ENCODE measurements at regions not wholly inside any gene's neighbourhood (a gene's known extent, or its start where the extent isn't known, plus 50 kb on each side); places are given as distances from the start of the nearest gene placed in this dataset.
A peak's percentile ranks its signal among the peaks of the same experiment; 100 is the strongest.
"Not testable (repeated sequence)": the region's sequence is repeated elsewhere in the genome, so short reads cannot be mapped to it uniquely, and the experiment has no call there.

- no peak for DNase-seq (ENCODE audit: low read depth in 2 of 3, low spot score in 2 of 3)
Observed at GRCh38 chr1:234853906-234854644, 244.1 kb upstream of the IRF2BP2 start.

GRCh38 chr1:234852659-234853058, 242.7 kb upstream of the IRF2BP2 start:
- DNase-seq (ENCODE audit: low read depth in 2 of 3, low spot score in 2 of 3), result no peak

DNA sequence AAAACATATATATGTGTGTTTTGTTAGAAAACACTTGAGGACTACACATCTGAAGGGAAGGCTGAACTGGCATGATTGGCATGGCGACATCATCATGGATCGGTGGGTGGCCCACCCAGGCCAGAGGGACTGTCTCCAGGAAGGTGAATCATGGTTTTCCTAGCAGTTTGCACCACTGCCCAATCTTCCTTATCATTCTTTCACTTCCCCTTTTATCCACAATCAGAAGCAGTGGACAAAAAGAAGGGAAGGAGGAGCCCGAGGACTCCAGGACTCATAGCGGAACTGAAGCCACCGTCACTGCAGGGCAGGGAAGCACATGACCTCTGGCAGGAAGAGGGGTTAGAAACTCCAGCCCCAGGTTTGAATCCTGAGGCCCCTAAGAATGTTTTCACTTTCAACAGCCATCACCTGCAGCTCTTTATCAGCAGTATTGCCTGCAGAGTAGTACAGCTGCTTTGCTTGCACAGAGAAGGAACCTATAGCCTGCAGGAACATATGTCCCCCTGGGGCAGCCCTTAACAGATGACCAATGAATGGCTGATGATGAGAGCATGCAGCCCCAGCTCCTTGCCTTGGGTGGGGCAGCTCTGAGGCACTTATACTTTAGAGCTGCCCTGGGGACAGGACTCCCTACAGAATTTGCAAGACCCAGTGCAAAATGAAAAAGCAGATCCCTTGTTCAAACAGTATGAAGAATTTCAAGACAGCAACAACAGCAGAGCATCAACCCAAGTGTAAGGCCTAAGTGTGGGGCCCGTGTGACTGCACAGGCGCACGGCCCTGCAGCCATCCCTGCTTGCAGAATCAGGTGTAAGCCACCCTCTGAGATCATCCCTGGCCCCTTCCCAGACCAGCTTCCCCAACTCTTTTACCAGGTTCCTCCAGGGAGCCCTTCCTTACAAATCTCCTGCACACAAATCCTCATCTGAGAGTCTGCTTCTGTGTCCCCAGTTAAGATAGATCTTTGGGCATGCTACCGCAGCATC, 241.8 kb upstream of the IRF2BP2 start:
- peak in 2 of 3 donors; percentile 49 to 63 for DNase-seq (ENCODE audit: low read depth in 2 of 3, low spot score in 2 of 3)

GRCh38 chr1:234849832-234850231, 239.9 kb upstream of the IRF2BP2 start:
- peak in 1 of 3 donors; percentile 44 for DNase-seq (ENCODE audit: low read depth in 2 of 3, low spot score in 2 of 3)

DNA sequence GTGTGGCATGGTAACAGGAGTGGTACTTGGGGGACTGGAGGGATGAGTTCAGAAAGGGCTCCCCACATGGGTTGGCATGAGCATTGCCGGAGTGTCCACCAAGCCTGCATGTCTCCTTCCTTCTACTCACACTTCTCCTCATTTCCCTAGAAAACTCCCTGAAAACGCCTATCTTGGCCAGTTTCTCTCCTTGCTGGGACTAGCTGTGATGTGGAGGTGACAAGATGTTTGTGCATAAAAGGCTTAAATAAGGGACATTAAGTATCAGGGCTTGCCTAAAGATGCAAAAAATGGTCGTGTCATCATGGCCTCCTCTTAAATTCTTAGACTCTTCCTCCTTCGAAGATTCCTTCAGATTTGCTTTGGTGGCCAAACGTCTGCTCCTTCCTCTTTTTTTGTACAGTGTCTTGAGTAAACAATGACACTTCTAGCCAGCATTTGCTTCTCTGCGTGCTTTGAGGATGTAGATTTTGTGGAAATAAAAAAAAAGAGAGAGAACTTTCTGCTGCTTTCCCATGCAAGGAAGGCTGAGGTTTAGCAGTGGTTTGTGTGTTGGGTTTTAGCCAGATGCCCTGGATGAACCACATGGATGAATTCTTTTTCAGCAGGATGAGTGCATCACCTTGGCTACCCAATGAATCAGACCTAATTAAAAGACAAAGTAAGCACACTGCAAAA, 239.1 kb upstream of the IRF2BP2 start:
- peak in 2 of 3 donors; percentile 74 to 89 for DNase-seq (ENCODE audit: low read depth in 2 of 3, low spot score in 2 of 3)

DNA sequence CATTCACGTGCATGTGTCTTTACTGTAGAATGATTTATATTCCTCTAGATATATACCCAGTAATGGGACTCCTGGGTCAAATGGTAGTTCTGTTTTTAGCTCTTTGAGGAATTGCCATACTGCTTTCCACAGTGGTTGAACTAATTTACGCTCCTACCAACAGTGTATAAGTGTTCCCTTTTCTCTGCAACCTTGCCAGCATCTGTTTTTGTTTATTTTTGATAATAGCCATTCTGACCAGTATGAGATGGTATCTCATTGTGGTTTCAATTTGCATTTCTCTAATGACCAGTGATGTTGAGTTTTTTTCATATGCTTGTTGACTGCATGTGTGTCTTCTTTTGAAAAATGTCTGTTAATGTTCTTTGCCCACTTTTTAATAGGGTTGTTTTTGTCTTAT, 236.8 kb upstream of the IRF2BP2 start:
- not testable (repeated sequence) for DNase-seq (ENCODE audit: low read depth in 2 of 3, low spot score in 2 of 3)

DNA sequence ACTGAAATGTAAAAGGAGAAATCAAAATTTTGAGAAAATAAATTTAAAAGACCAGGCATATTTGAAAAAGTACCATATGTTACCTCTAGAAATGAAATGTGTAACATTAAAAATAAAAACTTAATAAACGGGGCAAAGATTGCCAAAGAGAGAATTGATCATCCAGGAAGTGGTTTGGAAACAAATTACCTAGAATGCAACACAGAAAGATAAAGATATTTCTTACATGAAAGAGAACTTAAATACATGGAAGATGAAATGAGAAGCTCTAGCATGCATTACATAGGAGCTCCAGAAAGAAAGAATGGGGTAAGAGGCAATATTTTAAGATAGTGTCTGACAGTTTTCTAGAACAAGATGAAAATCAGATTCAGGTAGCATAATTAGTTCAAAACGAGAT, 235.9 kb upstream of the IRF2BP2 start:
- DNase-seq (ENCODE audit: low read depth in 2 of 3, low spot score in 2 of 3), result no peak

DNA sequence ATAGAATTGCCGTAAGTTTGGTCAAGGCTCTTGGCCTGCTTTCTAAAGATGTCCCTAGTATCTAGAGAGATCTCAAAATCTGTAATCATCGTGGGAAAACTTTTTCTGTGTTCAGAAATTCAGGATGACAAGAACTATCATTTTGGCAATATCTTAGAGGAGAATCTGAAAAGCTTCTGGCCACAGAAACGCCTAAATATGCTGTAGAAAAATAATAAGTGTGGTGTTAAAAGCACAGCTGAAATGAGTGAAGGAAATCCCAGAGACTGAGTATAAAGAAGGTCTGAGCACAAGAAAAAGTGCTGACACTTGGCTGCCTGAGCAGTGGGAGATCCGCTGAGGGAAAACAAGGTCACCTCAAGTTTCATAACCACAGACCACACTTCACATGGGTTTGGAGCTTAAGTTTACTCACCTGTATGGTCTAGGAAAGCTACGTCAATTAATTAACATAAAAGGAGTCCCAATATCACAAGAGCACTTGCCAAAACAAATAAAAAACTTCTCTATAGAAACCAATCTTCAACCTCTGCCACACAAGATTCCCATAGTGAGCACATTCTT, 235.2 kb upstream of the IRF2BP2 start:
- DNase-seq (ENCODE audit: low read depth in 2 of 3, low spot score in 2 of 3), result peak in 1 of 3 donors; percentile 58

DNA sequence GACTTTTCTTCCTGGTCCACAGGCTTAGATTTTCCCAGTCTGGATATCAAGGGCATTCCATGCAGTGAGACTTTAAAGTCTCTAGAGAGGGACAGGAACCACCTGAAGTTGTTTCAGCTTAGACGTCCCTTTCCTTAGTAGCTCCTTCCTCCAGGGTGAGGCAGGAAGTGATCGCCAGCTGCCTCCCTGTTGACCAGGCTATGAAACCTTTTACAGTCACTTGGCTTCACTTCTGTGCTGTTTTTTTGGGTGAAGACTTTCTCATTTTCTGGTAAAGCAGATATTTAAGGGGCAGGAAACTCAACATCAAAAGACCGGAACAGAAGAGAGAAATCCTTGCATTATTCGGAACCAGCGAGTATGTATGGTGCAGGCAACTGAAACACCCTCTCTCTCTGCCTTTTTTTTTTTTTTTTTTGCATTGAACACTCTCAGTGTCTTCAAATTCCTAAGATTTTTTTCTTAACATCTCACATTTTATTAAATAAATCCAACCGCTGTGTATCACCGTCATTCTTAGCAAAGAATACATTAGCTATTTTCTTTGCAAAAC, 234.6 kb upstream of the IRF2BP2 start:
- peak in 1 of 3 donors; percentile 15 for DNase-seq (ENCODE audit: low read depth in 2 of 3, low spot score in 2 of 3)

DNA sequence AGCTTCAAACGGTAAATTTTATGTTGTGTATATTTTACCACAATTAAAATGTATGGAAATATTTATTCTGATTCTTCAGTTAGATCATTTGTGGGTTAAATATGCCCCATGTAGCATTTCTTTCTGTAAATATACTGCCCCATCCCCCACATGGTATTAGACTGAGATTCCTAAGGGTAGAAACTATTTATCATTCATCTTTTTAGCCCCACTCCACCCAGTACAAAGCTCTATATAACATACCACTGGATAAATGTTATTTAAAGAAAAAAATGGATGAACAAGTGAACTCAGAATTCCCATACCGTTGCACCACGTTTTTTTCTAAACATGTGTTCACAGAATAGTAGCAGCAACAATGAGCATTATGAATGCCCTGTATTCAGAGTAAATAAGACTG, 234.0 kb upstream of the IRF2BP2 start:
- DNase-seq (ENCODE audit: low read depth in 2 of 3, low spot score in 2 of 3), result no peak

DNA sequence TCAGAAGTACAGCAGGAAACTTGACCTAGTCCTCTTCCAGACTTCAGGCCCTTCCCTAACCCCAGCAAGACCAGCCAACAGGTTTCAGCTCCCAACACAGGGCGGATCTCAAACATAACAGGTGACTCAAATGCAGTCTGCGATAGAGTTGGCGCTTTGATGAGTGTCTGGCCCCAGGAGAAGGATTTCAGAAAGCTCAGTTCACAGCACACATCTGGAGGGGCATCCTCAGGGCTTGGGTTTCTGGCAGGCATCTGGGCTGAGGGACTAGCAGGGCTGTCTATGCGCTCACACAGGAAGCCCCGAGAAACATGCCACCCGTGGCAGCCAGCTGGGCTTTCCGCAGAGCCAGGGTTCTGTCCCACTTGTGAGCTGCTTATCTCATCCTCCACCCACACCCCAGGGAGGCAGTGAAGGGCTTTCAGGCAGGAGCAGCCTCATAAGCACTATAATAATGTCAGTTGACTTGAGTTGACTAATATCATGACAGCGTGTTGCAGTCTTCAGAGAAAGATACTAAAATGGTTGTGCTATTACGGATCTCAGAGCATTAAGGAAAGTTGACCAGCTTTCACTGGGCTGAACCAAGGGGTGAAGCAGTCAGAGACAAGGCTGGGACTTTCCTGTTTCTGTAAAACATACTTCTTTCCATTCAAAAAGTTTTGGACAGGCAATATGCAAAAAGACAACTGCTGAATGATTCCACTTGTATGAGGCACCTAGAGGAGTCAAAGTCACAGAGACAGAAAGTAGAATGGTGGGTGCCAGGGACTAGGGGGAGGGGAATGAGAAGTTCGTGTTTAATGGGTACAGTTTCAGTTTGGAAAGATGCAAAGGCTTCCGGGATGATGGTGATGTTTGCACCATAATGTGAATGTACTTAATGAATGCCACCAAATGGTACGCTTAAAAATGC, 233.0 kb upstream of the IRF2BP2 start:
- peak in 2 of 3 donors; percentile 57 to 84 for DNase-seq (ENCODE audit: low read depth in 2 of 3, low spot score in 2 of 3)

DNA sequence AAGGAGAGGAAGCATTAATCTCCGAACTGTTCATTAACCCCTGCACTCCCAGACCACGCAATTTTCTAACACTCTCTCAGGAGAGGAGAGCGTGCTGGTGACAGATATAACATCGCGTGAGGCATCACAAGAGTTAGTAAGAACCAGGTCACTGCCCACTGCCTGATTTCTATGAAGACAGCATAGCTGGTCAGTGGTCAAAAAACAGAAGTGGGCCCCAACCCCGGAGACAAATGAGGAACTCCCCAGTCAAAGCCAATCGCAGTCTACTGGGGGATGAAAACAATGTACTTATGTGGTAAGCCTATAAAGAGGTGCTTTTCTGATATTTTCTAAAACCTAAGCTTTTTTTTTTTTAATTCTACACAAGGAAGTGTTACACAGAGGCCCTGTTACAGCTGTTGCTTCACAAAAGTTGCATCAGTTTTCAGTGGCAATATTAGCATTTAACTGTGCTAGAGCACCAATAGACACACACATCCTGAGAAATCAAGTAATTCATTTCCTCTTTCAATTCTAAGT, 231.8 kb upstream of the IRF2BP2 start:
- DNase-seq (ENCODE audit: low read depth in 2 of 3, low spot score in 2 of 3), result peak in 1 of 3 donors; percentile 58

DNA sequence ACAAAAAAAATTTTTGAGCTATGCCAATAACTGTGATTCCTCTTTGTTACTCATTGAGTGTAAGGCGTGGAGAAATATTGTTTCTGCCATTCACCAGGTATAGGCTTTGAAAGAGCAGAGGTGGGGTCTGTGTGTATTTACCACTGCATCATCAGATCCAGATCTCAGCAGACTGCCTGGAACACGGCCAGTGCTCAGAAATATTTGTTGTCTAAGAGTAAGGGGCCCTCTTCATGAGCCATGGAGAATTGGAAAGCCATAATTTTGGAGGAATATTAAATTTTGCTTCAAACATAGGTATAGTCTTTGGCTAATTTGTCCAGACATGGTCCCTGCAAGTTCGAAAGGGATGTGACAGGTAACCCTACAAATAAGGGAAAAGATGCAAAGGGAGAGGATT, 231.3 kb upstream of the IRF2BP2 start:
- no peak for DNase-seq (ENCODE audit: low read depth in 2 of 3, low spot score in 2 of 3)

DNA sequence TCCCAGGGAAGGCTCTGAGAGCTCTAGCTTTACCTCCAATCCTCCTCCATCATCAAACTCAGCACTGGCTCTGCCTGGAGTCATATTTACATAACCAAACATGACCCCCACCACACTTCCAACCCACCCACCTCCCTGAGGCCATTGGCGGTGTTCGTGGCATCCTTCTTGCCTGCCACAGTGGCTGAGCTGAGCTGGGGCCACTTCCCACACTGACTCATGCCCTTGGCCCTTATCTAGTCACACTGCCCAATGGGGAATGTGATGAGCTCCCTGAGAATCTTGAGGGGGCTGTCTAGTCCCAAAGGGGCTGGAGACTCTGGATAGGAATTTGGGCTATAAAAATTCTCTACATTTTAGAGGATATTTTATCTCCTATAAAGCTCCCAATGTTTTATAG, 230.9 kb upstream of the IRF2BP2 start:
- no peak for DNase-seq (ENCODE audit: low read depth in 2 of 3, low spot score in 2 of 3)

DNA sequence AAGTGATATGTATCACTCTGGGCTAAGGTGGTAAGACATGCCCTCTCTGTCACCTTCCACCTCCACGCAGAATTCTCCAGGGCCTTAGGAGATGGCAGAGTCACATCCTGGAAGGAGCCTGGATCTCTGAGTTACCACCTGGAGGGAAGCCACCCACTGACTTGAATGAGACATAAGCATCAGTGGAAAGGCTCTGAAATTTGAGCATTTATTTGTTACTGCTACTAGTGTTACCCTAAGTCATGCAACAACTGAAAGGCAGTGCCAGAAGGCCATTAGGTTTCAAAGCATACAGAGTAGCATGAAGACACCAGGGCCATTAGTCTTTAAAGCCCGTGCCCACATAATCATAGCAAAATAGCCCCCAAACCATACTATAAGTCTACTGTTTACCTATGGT, 230.3 kb upstream of the IRF2BP2 start:
- DNase-seq (ENCODE audit: low read depth in 2 of 3, low spot score in 2 of 3), result no peak

GRCh38 chr1:234839663-234840062, 229.7 kb upstream of the IRF2BP2 start:
- DNase-seq (ENCODE audit: low read depth in 2 of 3, low spot score in 2 of 3), result no peak

DNA sequence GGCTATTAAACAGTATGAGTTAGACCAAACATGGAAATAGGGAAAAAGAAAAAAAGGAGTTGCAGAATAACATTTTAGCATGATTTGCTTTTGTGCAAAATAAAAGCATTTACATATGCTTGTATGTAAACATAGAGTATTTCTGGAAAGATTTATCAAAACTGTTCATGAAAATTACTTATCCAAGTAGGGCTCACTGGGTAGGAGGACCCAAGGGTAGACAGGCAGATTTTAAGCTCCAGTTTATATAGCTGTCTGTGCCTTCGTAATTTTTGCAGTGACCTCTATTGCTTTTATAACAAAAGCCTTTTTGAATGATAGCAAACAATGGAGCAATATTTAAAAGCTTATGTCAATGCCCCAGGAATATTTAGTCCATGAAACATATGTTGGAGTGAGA, 228.8 kb upstream of the IRF2BP2 start:
- no peak for DNase-seq (ENCODE audit: low read depth in 2 of 3, low spot score in 2 of 3)

DNA sequence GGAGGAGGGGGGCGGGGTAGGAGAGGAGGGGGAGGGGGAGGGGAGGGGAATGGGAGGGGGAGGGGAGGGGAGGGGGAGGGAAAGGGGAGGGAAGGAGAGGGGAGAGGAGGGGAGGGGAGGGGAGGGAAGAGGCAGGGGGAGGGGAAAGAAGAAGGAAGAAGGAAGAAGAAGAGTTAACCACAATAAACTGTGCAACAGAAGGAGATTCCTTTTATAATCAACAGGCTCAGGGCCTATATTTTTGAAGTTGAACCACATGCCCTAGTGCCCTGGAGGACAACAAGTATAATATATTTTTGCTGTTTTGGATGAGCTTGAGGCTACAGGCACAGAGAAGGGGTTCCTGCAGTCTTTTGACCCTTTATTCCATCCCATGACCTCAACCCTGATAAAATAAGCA, 228.2 kb upstream of the IRF2BP2 start:
- peak in 1 of 3 donors; percentile 42 for DNase-seq (ENCODE audit: low read depth in 2 of 3, low spot score in 2 of 3)

GRCh38 chr1:234837713-234838112, 227.7 kb upstream of the IRF2BP2 start:
- DNase-seq (ENCODE audit: low read depth in 2 of 3, low spot score in 2 of 3), result no peak
